ENCODE measurements at regions not wholly inside any gene's neighbourhood (a gene's known extent, or its start where the extent isn't known, plus 50 kb on each side); places are given as distances from the start of the nearest gene placed in this dataset.

GRCh38 chr7:45446195-45446944 is 127.8 kb upstream of the ADCY1 start:
- Mint-ChIP-seq H3K9me3 (no peaks in the 10 kb centered on the region), H3K36me3 (no peaks in the 10 kb centered on the region), H3K4me1 (no peaks in the 10 kb centered on the region), H3K27me3 (ENCODE audit: low read depth in 2 of 2) (peaks cover 15 to 17% of the 10 kb centered on the region in 2 donors), H3K27ac (no peak overlapping the region), H3K4me3 (no peak overlapping the region)
- Histone ChIP-seq H3K4me1 (ENCODE audit: control insufficient read depth, insufficient read depth, low read length) (no peaks in the 10 kb centered on the region), H3K36me3 (ENCODE audit: control insufficient read depth, insufficient read depth, low read length) (no peaks in the 10 kb centered on the region), H3K9me3 (ENCODE audit: control insufficient read depth, insufficient read depth, low read length) (no peaks in the 10 kb centered on the region), H3K27me3 (ENCODE audit: control insufficient read depth, insufficient read depth, low read length) (no peaks in the 10 kb centered on the region), H3K4me3 (ENCODE audit: low read length) (no peak overlapping the region), H3K27ac (ENCODE audit: low read length) (no peak overlapping the region)
- WGBS (ENCODE audit: insufficient coverage), result 65% methylated on average over 2 of the region's 2 CpGs
- no peak for DNase-seq
- intact Hi-C loops (cut with micrococcal nuclease), result no loop called here
- ATAC-seq, result no peak
- no peak for TF ChIP-seq CTCF (IDR thresholded peaks at IDR 0.05)

DNA sequence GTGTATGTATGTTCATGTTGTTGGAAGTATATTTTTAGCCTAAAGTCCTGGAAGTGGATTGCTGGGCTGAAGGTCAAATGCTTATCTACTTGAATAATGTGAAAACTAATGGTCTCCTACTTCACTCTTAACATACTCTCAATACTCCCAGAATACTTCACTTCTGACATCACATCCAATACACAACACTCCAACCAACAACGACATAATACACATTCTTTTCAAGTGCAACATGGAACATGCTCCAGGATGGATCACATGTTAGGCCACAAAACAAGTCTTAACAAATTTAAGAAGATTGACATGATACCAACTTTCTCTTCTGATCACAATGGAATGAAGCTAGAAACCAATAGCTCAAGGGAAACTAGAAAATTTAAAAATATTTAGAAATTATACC is 126.9 kb upstream of the ADCY1 start:
- no peak overlapping the region for H3K4me3 Mint-ChIP-seq
- ATAC-seq (no peak), DNase-seq (no peak)
- Histone ChIP-seq H3K4me1 (ENCODE audit: control insufficient read depth, insufficient read depth, low read length) (no peaks in the 10 kb centered on the region), H3K27me3 (ENCODE audit: control insufficient read depth, insufficient read depth, low read length) (no peaks in the 10 kb centered on the region), H3K4me3 (ENCODE audit: low read length) (no peak overlapping the region), H3K36me3 (ENCODE audit: control insufficient read depth, insufficient read depth, low read length) (no peaks in the 10 kb centered on the region), H3K27ac (ENCODE audit: low read length) (no peak overlapping the region), H3K9me3 (ENCODE audit: control insufficient read depth, insufficient read depth, low read length) (no peaks in the 10 kb centered on the region)
- no peaks in the 10 kb centered on the region for H3K36me3 Mint-ChIP-seq
- no peaks in the 10 kb centered on the region for H3K9me3 Mint-ChIP-seq
- no peak for TF ChIP-seq CTCF (IDR thresholded peaks at IDR 0.05)
- WGBS (ENCODE audit: insufficient coverage), result 83% methylated on average over 1 of the region's 1 CpG
- no peaks in the 10 kb centered on the region for H3K4me1 Mint-ChIP-seq
- peaks cover 18 to 24% of the 10 kb centered on the region in 2 donors for H3K27me3 Mint-ChIP-seq (ENCODE audit: low read depth in 2 of 2)
- intact Hi-C loops (cut with micrococcal nuclease), result no loop called here
- H3K27ac Mint-ChIP-seq, result no peak overlapping the region

- H3K27ac Mint-ChIP-seq, result no peak overlapping the region
- TF ChIP-seq CTCF (IDR thresholded peaks at IDR 0.05), result no peak
- peaks cover 22 to 25% of the 10 kb centered on the region in 2 donors for H3K27me3 Mint-ChIP-seq (ENCODE audit: low read depth in 2 of 2)
- H3K4me1 Mint-ChIP-seq, result no peaks in the 10 kb centered on the region
- 92% methylated on average over 2 of the region's 2 CpGs for WGBS (ENCODE audit: insufficient coverage)
- H3K4me3 Mint-ChIP-seq, result no peak overlapping the region
- H3K27ac ChIP-seq (ENCODE audit: low read length), result no peak overlapping the region
- H3K9me3 ChIP-seq (ENCODE audit: control insufficient read depth, insufficient read depth, low read length), result no peaks in the 10 kb centered on the region
- no peak overlapping the region for H3K4me3 ChIP-seq (ENCODE audit: low read length)
- H3K9me3 Mint-ChIP-seq, result no peaks in the 10 kb centered on the region
- DNase-seq (no peak), ATAC-seq (no peak)
- H3K36me3 Mint-ChIP-seq, result no peaks in the 10 kb centered on the region
- intact Hi-C loops (cut with micrococcal nuclease), result no loop called here
- H3K27me3 ChIP-seq (ENCODE audit: control insufficient read depth, insufficient read depth, low read length), result no peaks in the 10 kb centered on the region
- no peaks in the 10 kb centered on the region for H3K36me3 ChIP-seq (ENCODE audit: control insufficient read depth, insufficient read depth, low read length)
- no peaks in the 10 kb centered on the region for H3K4me1 ChIP-seq (ENCODE audit: control insufficient read depth, insufficient read depth, low read length)
These were observed 123.5 kb upstream of the ADCY1 start for GRCh38 chr7:45450571-45451204.

Data from natural killer cell (primary cell).